ENCODE measurements at regions not wholly inside any gene's neighbourhood (a gene's known extent, or its start where the extent isn't known, plus 50 kb on each side); places are given as distances from the start of the nearest gene placed in this dataset.
A peak's percentile ranks its signal among the peaks of the same experiment; 100 is the strongest.

- ATAC-seq: peak; percentile 61
- no peak for DNase-seq
Measured at GRCh38 chr1:99170516-99170915, 93.8 kb upstream of the PLPPR4 start.

DNA sequence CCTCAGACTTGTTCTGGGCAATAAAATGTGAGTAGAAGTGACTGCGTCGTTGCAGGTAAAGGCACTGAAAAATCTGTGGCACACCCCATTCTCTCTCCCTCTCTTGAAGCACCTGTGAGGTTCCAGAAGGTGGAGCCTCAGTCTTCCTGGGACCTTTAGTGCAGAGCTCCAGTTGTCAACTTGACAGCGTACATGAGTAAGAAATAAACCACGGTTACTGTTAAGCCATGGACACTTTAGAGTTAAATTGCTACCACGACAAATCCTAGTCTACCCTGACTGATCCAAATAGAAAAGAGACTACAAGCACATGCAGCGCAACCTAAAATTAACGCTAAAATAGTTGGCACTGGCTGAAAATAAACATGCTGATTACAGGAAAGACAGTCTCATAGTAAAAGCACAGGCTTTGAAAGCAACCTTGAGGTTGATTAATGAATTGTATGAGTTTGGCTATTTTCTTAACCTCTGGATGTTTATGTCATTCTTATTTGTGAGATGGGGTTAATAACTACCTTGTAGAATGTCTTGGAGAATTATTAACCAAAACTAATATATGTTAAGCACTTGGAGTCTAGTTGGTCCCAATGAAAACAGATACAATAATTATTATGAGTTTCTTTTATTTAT is 93.0 kb upstream of the PLPPR4 start:
- no peak for DNase-seq
- no peak for ATAC-seq

GRCh38 chr1:99173282-99173681 is 91.0 kb upstream of the PLPPR4 start:
- ATAC-seq (no peak), DNase-seq (no peak)

- ATAC-seq (no peak), DNase-seq (no peak)
Measured at GRCh38 chr1:99173900-99174299, 90.4 kb upstream of the PLPPR4 start.

GRCh38 chr1:99176753-99177152 is 87.5 kb upstream of the PLPPR4 start:
- ATAC-seq (no peak), DNase-seq (no peak)

DNA sequence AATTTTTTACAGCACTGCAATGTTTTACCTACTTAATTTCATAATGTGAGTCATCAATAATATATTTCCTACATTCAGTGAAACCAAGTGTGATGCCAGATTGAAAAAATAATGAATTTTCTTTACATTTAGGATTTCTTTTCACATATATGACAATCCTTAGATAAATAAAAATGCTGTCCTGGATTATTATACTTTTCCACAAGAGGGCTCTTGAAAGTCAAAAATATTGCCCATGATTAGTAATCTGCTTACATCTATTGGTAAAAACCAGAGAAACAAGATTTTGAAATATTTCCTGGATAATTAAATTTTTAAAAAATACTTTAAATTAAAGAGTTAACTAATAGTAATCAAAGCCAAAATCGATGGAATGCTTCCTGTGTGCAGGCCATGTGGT is 86.8 kb upstream of the PLPPR4 start:
- DNase-seq (no peak), ATAC-seq (no peak)

GRCh38 chr1:99180343-99180808 is 83.9 kb upstream of the PLPPR4 start:
- peak; percentile 69 for ATAC-seq
- DNase-seq: peak; percentile 64

DNA sequence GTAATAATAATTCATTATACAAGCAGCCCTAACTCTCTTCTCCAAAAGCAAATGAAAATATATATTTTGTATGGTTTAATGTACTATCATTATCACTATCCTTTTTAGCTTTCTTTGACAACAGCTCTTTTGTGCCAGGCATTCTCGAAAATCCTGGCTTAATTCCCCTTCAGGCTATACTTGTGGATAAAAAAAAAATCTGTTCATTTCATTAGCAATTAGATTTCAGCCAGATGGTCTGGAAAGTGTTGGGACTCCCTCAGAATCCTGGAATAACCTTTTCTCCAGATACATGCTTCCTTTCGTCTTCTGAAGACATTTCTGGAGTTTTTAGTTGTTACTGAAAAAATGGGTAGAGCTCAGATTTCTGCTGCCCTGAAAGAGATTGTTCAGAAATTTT is 83.4 kb upstream of the PLPPR4 start:
- DNase-seq: no peak
- ATAC-seq: no peak

- DNase-seq (no peak), ATAC-seq (no peak)
Measured at GRCh38 chr1:99181892-99182291, 82.4 kb upstream of the PLPPR4 start.

GRCh38 chr1:99185196-99185595 is 79.1 kb upstream of the PLPPR4 start:
- no peak for DNase-seq
- no peak for ATAC-seq

GRCh38 chr1:99193431-99193830 is 70.9 kb upstream of the PLPPR4 start:
- ATAC-seq: no peak
- no peak for DNase-seq

- DNase-seq: no peak
- no peak for ATAC-seq
Measured at GRCh38 chr1:99198393-99198792, 65.9 kb upstream of the PLPPR4 start.

GRCh38 chr1:99207216-99207615 is 57.1 kb upstream of the PLPPR4 start:
- ATAC-seq (no peak), DNase-seq (no peak)
